ENCODE measurements at regions not wholly inside any gene's neighbourhood (a gene's known extent, or its start where the extent isn't known, plus 50 kb on each side); places are given as distances from the start of the nearest gene placed in this dataset.
"Not testable (repeated sequence)": the region's sequence is repeated elsewhere in the genome, so short reads cannot be mapped to it uniquely, and the experiment has no call there.

DNA sequence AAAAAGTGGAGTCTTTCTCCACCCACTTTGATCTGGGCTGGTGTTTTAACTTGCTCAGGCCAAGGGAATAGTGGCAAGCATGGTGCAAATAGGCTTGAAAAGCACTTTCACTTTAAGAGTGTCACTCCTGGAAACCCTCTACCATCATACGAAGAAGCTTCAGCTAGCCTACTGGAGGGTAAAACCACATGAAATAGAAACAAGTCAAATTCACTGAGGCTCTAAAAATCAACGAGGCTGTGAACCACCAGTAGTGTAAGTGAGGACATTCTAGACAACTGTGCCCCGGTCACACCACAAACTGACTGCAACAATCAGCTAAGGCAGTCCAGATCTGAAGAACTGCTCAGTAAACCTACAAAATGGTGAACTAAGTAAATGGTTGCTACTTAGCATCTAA, 2366.3 kb upstream of the C9orf72 start:
- no peak for DNase-seq

DNA sequence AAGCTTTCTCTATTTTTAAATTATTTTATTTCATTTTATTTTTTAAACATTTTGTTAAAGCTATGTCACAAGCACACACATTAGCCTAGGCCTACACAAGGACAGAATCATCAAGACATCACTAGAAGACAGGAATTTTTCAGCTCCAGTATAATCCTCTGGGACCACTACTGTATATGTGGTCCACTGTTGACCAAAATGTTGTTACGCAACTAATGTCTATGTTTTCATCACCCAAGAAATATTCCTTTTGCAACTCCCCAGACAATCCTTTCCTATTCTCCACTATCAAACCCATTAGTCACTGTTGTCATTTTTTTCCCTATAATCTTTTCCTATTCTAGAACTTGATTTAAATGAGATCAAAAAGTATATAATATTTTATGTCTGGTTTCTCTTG, 2371.7 kb upstream of the C9orf72 start:
- DNase-seq, result no peak

DNA sequence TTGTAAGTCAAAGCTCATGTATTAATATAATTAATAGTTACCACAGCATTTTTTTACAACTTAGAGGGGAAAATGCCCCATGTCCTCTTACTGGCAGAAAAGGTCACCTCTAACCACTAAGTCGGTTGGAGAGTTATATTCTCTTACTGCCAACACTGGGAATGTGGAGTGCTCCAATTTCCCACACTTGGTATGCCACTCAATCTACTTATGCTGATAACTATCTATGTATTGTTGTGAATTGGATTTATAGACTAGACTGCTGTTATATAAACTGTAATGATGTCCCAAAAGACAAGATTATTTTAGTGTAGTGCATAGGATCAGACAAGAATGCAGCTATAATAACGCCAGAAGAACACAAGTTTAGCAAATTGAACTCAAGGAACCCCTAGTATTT, 2385.2 kb upstream of the C9orf72 start:
- DNase-seq, result no peak

DNA sequence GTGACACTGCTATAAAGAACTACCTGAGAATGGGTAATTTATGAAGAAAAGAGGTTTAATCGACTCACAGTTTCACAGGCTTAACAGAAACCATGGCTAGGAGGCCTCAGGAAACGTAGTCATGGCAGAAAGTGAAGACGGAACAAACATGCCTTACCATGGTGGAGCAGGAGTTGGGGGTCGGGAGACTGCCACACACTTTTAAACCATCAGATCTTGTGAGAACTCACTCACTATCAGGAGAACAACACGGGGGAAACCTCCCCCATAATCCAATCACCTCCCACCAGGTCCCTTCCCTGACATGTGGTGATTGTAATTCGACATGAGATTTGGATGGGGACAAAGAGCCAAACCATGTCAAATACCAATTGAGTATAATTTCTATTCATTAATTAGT, 2392.6 kb upstream of the C9orf72 start:
- no peak for DNase-seq

DNA sequence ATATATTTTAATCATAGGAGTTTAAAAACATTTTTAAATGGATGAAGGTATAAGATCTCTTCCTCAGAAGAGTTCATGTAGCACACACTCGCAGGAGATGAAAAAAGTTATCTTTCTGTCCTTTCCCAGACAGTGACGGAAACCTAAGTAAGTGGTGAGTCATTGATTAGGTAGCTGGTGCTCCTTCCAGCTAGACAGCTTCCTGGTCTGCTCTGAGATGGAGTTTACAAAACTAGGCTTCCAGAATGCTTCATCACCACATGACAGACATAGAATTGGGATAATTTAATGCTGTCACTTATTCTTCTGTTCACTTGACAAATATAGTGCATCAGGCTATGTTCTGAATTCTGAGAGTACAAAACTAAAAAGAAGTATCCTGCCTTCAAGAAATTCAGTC, 2393.0 kb upstream of the C9orf72 start:
- DNase-seq, result peak in 1 of 3 experiments; percentile 9

DNA sequence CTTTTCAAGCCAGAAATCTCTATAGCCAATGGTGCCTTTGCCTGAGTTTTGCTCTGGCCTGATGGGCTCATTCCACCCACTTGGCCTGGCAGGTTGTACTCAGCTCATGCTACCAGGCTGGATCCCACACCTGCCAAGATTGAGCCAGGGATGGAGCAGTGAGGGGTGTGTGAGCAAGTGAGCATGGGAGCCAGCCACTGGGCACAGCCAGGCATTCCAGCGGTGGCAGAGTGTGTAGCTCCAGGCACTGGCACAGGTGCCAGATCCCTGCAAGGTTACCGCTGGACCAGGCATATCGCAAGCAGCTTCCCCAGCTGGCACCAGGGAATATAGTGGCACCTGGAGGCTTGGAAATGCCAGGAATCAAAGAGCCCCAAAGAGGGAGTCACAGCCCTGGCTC, 2395.6 kb upstream of the C9orf72 start:
- no peak for DNase-seq

DNA sequence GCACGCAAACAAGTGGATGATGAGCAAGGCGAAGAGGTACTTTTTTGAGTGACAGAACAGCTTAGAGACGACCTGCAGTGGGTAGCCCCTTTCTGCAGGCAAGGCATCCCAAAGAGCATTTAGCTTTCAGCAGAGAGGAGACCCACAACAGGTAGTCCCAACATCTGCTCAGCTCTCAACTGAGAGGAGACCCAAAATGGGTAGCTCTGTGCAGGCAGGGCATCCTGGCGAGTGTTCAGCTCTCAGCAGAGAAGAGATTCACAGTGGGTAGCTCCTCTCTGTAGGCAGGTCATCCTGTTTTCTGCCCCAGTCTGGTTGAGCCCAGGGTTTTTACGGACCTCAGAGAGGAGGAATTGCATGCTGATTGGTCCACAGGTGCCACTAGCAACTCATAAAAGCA, 2396.1 kb upstream of the C9orf72 start:
- no peak for DNase-seq

DNA sequence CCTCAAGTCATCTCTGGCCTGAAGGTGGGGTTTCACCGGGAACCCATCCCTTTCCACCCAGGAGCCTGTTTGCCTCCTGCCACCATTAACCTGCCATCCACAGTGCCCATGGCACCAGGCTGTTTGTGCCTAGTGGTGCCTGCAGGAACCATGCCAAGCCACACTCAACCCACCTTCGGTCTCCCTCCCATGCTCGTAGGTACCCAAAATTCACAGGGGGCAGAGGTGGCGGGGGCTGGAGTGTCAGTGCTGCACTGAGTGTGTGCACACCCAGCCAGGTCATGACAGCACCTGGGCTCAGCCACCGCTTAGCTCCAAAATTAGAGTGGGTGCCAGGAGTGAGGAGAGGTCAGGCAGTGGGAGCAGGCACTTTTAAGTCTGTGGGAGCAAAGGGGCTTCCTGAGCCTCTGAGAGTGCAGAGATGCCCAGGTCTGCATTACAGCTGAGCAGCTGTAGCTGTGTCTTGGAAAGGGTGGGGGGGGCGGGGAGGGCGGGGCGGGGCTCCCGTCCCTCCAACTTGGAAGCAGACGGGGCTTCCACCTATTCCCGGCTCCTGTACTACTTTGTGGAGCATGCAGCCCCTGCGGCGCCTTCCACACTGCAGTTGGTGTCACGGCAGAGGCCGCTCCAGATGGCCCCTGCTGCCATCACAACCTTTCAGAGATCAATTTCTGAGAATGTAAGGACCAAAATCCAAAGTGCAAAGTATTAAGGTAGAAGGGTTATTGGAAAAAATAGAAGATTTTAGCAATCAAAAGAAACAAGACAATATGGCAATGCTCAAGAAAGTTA, 2396.8 kb upstream of the C9orf72 start:
- no peak for DNase-seq

DNA sequence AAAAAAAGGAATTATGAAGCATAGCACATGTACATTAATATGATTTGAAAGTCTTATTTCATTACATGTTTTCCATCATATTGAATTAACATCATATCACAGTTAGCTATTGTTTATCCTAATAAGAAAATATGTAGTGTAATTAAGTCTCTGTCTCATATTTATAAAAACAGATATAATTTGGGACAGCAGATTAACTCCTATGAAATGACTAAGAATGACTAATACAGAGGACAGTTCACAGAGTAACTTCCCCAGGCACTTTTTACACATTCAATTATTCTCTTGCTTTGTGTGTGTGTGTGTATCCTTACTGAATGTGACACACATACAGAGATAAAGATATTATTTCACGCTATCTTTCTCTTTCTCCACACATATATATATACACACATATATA, 2400.9 kb upstream of the C9orf72 start:
- DNase-seq, result no peak

DNA sequence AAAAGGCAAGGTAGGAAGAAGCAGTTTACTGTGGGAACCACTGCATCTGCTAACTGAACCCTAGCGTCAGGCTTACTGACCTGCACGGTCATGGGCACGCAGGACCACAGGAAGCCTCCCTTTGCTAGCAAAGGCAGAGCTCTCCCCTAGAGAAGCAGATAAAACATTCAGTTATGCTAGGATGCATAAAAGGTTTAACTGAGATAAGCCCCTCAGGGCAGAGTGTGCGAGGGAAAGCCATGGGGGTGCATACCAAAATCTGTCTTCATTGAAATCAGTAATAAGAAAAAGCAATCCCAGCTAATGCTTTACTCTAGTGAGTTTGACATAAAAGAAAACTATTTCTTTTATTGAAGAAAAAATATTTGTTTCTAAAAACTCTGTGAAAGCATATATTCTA, 2403.7 kb upstream of the C9orf72 start:
- no peak for DNase-seq

DNA sequence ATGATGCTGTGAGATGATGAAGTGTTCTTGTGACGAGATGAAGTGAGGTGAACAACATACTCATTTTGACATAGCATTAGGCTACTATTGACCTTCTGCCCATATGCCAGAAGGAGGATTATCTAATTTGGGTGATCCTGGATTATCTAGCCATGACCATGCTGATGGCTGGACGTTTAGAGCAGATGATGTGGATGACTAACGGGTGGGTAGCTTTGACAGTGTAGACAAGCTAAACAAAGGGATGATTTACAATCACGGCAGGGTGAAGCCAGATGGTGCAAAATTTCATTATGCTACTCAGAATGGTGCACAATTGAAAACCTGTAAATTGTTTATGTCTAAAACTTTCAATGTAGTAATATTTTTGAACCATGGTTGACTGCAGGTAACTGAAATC, 2403.4 kb upstream of the ACO1 start:
- peak in 1 of 3 experiments; percentile 11 for DNase-seq

DNA sequence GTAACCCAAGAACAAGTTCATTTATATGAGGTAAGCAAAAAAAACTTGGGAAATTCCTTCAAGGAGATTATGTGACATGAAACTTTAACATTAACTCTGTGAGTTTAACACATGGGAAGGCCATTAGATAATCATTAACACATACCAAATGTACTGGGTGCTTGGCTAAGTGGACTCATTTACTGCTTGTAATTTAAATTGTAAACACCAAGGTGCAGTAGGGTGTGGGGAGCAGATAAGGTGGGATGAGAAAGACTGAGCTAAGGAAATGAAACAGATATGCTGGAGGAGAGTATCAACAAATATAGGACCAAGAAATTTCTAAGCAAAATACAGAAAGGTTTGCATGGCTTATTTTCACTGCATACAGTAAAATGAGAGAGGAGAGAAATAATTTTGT, 2384.8 kb upstream of the ACO1 start:
- no peak for DNase-seq

DNA sequence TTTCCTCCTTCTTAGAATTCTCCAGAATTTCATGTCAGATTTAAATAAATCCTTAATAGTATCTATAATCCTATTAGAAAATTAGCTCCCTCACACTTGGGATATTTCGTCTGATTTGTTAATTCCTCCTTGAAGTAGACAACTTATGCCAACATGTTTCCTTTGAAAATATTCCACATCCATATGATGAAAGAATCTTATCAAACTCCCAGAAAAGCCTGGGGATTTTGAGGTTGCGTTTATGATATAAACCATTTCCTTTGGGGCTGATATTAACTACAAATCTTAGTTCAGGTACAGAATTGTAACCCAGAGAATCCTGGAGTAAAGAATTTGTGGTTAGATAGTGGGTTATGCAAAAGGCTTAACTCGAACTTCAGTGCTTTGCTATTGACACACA, 2373.8 kb upstream of the ACO1 start:
- no peak for DNase-seq

DNA sequence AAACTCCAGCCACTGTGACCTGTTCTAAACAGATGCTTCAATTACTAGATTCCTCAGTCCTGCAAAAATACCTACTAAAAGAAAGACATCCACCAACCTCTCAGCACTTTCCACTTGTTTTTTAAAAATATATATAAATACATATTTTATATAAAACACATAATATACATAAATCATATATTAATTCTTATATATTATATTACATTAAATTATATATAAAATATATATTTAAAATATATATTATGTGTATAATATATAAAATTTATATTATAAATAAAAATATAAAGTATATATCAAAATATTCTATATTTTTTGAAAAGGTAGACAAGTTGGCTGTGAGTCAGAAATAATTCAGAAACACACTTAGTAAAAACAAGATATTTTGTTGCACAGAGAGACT, 2371.8 kb upstream of the ACO1 start:
- DNase-seq, result no peak

DNA sequence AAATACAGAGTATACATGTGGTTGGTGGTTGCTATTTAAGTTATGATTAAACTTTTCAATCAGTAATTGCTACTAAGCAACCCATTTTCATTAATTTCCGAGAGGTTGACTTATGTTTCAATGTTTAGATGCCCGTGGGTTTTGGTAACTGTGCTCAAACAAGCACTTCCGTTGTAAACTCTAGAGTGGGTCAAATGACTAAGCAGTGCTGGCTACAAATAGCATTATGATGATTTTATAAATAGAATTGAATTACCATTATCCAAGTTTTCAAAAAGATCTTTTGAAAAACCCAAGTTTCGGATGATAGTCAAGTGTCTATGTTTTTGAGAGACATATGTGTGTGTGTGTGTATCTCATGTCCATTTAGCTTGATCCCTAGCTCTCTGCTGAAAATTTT, 2369.4 kb upstream of the ACO1 start:
- DNase-seq, result no peak

DNA sequence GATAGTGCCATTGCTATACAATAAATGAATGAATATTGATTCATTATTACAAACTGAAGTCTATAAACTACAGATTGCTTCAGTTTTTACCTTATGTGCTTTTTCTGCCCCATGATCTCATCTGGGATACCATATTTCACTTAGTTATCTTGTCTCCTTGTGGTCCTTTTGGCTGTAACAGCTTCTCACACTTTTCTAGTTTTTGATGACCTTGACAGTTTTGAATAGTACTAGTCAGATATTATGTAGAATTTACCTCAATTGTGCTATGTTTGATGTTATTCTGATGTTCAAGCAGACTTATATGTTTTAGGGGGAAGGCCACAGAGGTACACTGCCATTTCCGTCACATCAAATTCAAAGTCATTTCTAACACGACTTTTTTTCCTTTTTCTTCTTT, 2364.3 kb upstream of the ACO1 start:
- no peak for DNase-seq

DNA sequence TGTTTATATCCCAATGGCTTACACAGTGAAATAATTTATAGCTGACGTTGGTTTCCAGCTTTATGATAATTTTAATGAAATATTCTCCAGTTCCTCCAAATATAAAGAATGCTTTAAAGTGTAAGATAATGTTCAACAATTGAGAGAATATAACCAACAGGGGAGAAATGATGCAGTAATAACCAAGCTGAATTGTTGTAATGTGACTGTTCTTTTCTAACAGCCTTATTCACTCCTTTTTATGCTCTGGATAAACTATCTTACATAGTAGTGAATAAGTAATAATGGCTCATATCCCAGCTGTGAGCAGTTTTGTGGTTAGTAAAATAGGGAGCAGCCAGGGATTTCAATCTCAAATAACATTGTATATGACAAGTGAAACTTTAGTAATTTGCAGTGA, 2348.7 kb upstream of the ACO1 start:
- no peak for DNase-seq

DNA sequence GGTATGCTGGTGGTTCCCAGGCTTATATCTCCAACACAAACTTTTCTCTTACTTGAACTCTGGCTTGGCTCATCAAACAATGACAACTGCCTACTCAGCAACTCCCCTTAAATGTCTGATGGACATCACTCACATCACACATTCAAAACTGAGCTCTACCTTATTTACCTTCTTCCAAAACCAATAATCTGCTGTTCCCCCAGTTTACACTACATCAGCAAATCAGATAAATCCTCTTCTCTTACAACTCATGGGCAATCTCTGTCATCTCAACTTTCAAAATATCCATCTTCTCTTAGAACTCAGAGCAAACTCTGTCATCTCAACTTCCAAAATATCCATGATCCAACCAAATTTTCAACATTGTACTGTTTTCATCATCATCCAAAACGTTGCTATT, 2347.9 kb upstream of the ACO1 start:
- DNase-seq, result no peak

DNA sequence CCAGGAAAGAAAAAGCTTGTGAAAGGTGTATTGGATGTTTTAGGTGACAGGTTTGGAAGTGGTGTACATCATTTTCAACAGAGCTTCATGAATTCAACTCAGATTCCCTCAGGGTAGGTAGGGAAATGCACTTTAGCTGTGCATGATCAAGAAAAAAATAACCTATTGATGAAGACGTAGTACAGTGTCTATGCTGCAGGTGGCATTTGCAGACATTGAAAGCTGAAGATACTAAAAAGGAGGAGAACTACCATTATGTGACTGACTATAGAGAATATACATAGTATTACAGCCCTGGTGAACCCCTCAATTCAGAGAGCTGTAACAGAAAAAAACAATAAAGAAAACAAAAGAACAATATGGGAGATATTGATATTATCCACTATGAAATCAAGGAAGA, 2344.7 kb upstream of the ACO1 start:
- peak in 1 of 3 experiments; percentile 24 for DNase-seq

DNA sequence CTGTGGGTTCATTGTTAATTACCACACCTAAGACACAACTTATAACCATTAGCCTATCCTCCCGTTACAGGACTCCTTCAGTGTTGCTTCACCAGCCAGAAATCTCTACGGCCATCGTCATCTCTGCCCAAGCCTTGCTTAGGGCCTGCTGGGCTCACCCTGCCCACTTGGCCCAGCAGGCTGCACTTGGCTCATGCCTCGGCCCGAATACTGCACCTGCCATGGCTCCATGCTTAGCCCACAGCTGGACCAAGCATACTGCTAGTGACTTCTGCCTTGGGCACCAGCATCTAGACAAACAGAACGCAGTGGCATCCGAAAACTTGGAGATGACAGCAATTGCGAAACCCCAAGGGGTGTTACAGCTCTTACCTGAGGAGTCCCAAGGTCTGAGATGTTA, 2336.0 kb upstream of the ACO1 start:
- no peak for DNase-seq

DNA sequence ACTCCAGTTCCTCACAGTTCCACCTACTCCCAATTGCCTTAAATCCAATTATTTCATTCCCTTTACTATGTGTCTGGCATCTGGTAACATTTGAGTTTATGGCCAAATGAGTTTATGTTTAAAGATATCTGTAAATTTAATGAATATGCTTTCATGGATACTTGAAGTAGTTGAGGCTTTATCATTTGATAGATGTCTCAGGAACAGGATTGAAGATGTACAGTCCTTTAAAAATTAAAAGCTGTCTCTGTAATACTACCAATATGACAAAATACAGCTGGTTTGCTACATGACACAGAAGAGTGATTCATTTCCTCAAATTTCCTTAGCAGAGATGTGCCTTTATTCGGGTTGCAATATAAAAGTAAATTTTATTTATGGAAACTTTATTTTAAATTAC, 2326.0 kb upstream of the ACO1 start:
- no peak for DNase-seq

DNA sequence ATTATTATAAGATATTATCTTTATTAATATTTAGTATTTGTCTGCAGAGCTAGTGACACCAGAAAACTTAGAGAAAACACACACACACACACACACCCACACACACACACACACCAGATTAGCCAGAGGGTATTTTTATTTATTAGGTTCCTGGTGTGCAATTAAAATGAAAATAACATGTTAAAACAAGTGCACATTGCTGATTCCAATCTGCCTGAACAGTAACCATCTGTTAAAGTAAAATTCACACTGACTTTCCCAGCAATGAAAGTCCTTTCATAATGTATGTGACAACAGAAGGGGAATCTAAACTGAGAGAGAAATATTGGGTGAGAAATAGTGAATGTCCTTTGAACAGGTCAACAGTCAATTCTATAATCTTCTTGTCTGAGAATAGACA, 2323.5 kb upstream of the ACO1 start:
- no peak for DNase-seq

DNA sequence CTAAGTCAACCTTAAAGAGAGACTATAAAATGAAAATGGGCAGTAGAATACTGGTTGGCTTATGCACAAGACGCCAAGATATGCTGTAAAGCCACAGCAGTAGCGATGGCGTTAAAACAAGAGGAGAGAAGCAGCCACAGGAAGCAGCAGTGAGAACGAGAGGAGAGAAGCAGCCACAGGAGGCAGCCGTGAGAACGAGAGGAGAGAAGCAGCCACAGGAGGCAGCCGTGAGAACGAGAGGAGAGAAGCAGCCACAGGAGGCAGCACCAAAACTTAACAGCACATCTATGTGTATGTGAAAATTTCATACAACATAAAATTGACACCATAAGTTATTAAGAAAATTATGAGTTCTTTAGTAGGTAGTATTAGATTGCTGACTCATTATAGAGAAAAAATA, 2318.6 kb upstream of the ACO1 start:
- no peak for DNase-seq

DNA sequence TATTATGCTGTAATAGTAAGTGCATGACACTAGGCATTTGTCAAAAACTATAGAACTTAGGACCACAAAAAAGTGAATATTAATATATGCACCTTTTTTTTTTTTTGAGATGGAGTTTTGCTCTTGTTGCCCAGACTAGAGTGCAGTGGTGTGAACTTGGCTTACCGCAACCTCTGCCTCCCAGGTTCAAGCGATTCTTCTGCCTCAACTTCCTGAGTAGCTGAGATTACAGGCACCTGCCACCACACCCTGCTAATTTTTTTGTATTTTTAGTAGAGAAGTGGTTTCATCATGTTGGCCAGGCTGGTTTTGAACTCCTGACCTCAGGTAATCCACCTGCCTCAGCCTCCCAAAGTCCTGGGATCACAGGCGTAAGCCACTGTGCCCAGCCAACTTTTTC, 2315.2 kb upstream of the ACO1 start:
- not testable (repeated sequence) for DNase-seq

DNA sequence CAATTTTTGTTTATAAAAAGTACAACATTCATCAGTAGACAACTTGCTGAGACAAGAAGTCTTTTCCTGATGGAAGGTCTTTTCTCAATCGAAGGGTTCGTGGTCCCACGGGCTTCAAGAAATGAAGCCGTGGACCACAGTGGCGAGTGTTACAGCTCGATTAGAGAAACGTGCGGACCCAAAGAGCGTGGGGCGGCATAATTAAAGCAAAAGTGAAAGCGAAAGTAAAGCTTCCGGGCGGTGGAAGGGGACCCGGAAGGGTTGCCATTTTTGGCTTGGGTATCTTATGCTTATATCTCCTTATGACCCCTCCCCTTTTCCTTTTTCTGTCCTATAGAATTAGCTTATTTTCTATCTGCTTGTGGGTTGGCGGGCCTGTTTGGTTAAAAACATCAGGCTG, 2309.4 kb upstream of the ACO1 start:
- no peak for DNase-seq
